ENCODE measurements at regions not wholly inside any gene's neighbourhood (a gene's known extent, or its start where the extent isn't known, plus 50 kb on each side); places are given as distances from the start of the nearest gene placed in this dataset.

DNA sequence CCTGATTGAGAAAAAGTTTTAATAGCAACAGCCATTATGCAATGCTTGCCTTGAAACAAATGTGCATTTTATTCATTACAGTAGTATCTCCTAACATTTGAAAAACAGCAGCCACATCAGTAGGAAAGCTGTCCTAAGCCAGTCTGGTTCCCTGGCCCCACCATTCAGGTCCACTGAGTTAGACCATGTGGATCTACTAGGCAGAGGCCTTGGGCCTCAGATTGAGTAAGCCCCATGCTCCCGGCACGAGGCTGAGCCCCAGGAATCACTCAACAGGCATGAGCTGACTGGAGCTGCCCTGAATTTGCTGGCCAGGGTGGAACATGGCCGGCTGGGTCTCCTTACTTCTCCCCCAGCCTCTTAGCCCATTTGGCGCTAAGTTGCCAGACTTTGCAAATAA is 103.4 kb downstream of the ZFP36L2 start:
- no peak overlapping the region for H2AFZ ChIP-seq (ENCODE audit: low read length)
- no peak overlapping the region for H3K4me3 ChIP-seq (ENCODE audit: low read depth, low read length, poor library complexity, severe bottlenecking)
- no peak overlapping the region for H3K27ac ChIP-seq (ENCODE audit: low read depth, low read length, poor library complexity, severe bottlenecking)
- ChIA-PET CTCF (ENCODE audit: unreplicated experiment) (no interaction called here), POLR2A (interaction anchor here (0.6 kb wide), 1 partner anchor 73 kb away, joined by 5 read pairs; no protein-coding TSS in a partner anchor)
- no TSS peak for BruUV-seq (replicated peaks)
- H3K9me3 ChIP-seq (ENCODE audit: low read length): peaks cover 8% of the 10 kb centered on the region; the same call in 1 of the 2 replicates
- H3K79me2 ChIP-seq (ENCODE audit: insufficient read depth, low read depth, low read length): no peaks in the 10 kb centered on the region
- no peaks in the 10 kb centered on the region for H3K9me2 ChIP-seq (ENCODE audit: insufficient read depth, low read length)
- peaks cover 43% of the 10 kb centered on the region for H3K4me1 ChIP-seq (ENCODE audit: insufficient read depth, low read length, poor library complexity, severe bottlenecking)
- no peak overlapping the region for H3K4me2 ChIP-seq (ENCODE audit: low read length)
- DNase-seq (ENCODE audit: low spot score): no peak
- TF ChIP-seq, protein P1, sequence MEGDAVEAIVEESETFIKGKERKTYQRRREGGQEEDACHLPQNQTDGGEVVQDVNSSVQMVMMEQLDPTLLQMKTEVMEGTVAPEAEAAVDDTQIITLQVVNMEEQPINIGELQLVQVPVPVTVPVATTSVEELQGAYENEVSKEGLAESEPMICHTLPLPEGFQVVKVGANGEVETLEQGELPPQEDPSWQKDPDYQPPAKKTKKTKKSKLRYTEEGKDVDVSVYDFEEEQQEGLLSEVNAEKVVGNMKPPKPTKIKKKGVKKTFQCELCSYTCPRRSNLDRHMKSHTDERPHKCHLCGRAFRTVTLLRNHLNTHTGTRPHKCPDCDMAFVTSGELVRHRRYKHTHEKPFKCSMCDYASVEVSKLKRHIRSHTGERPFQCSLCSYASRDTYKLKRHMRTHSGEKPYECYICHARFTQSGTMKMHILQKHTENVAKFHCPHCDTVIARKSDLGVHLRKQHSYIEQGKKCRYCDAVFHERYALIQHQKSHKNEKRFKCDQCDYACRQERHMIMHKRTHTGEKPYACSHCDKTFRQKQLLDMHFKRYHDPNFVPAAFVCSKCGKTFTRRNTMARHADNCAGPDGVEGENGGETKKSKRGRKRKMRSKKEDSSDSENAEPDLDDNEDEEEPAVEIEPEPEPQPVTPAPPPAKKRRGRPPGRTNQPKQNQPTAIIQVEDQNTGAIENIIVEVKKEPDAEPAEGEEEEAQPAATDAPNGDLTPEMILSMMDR (conservative IDR thresholded peaks at IDR 0.05; ENCODE audit: low read length): no peak
- no peaks in the 10 kb centered on the region for H4K20me1 ChIP-seq (ENCODE audit: insufficient read depth, low read length)
- intact Hi-C loops (cut with micrococcal nuclease; ENCODE audit: unreplicated experiment): no loop called here
- no peaks in the 10 kb centered on the region; the same call in 1 of the 2 replicates for H3K36me3 ChIP-seq (ENCODE audit: insufficient read depth, low read length)

DNA sequence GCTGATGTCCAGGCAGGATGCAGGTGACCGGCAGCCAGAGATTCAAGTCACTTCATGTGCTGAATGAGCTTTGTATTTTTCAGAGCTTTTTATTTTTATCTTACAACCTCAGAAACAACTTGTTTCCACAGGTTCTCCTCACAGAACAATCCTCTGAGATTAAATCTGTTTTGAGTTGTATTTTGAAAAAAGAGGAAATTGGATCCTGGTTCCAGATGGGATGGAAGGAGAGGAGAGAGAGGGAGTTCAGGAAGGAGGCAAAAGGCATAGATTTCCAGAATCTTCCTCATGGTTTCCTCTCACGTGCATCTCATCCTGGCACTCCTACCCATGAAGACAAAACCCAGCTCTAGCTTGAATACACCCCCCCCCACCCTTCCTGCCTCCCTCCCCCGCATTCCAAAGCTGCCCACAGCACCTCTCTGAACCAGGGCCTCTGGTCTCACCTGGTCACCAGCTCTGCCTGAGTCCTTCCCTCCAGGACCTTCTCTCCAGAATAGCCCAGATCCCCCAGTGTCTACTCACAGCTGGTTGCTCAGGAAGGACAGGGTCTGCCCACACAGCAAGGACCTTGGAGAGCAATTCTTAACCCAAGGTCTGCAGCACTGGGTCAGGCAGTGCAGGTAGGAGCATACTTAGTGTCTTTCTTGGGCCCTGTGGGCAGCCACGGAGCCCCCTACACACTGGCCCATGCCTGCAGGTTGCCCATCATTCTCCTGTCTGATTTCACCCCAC is 104.7 kb downstream of the ZFP36L2 start:
- no peaks in the 10 kb centered on the region for H3K9me2 ChIP-seq (ENCODE audit: insufficient read depth, low read length)
- ChIA-PET CTCF (ENCODE audit: unreplicated experiment) (interaction anchor here (0.6 kb wide), 1 partner anchor 56 kb away, joined by 15 read pairs; no protein-coding TSS in a partner anchor), POLR2A (interaction anchor here (0.6 kb wide), 1 partner anchor 400 kb away, joined by 4 read pairs; no protein-coding TSS in a partner anchor)
- no peak overlapping the region for H3K4me2 ChIP-seq (ENCODE audit: low read length)
- H3K4me3 ChIP-seq (ENCODE audit: low read depth, low read length, poor library complexity, severe bottlenecking): no peak overlapping the region
- H4K20me1 ChIP-seq (ENCODE audit: insufficient read depth, low read length): no peaks in the 10 kb centered on the region
- no peaks in the 10 kb centered on the region for H3K79me2 ChIP-seq (ENCODE audit: insufficient read depth, low read depth, low read length)
- no peak for TF ChIP-seq EZH2phosphoT487 (IDR thresholded peaks at IDR 0.05; ENCODE audit: borderline replicate concordance, low read depth, low read length)
- TF ChIP-seq, protein P1 (conservative IDR thresholded peaks at IDR 0.05; ENCODE audit: low read length): no peak
- H3K27ac ChIP-seq (ENCODE audit: low read depth, low read length, poor library complexity, severe bottlenecking): no peak overlapping the region
- BruUV-seq (replicated peaks): no TSS peak
- H3K4me1 ChIP-seq (ENCODE audit: insufficient read depth, low read length, poor library complexity, severe bottlenecking): peaks cover 33% of the 10 kb centered on the region
- no peak for DNase-seq (ENCODE audit: low spot score)
- no peaks in the 10 kb centered on the region; the same call in 1 of the 2 replicates for H3K36me3 ChIP-seq (ENCODE audit: insufficient read depth, low read length)
- intact Hi-C loops (cut with micrococcal nuclease; ENCODE audit: unreplicated experiment): no loop called here
- no peak overlapping the region for H2AFZ ChIP-seq (ENCODE audit: low read length)
- H3K9me3 ChIP-seq (ENCODE audit: low read length): peaks cover 10% of the 10 kb centered on the region; the same call in 1 of the 2 replicates

DNA sequence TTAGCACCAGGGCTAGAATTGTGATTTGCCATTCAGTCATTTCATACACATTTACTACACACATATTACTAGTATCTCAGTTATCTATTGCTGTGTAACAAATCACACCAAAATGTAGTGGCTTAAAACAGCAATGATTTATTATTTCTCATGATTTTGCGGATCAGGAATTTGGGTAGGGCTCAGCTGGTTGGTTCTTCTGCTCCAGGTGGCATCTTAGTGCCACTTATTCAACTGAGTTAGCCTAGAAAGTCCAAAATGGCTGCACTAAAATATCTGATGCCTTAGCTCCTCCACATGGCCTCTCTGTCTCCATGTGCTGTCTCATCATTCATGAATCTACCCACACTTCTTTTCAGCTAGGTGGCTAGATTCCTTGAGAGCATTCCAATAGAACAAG is 107.1 kb downstream of the ZFP36L2 start:
- Histone ChIP-seq H3K4me1 (ENCODE audit: insufficient read depth, low read length, poor library complexity, severe bottlenecking) (peaks cover 8% of the 10 kb centered on the region), H3K9me3 (ENCODE audit: low read length) (peaks cover 10% of the 10 kb centered on the region; the same call in 1 of the 2 replicates), H3K27ac (ENCODE audit: low read depth, low read length, poor library complexity, severe bottlenecking) (no peak overlapping the region), H3K36me3 (ENCODE audit: insufficient read depth, low read length) (no peaks in the 10 kb centered on the region; the same call in 1 of the 2 replicates), H3K79me2 (ENCODE audit: insufficient read depth, low read depth, low read length) (no peaks in the 10 kb centered on the region), H3K9me2 (ENCODE audit: insufficient read depth, low read length) (no peaks in the 10 kb centered on the region), H3K4me2 (ENCODE audit: low read length) (no peak overlapping the region), H2AFZ (ENCODE audit: low read length) (no peak overlapping the region), H3K4me3 (ENCODE audit: low read depth, low read length, poor library complexity, severe bottlenecking) (no peak overlapping the region), H4K20me1 (ENCODE audit: insufficient read depth, low read length) (no peaks in the 10 kb centered on the region)
- no TSS peak for BruUV-seq (replicated peaks)
- no peak for TF ChIP-seq EZH2phosphoT487 (IDR thresholded peaks at IDR 0.05; ENCODE audit: borderline replicate concordance, low read depth, low read length)
- TF ChIP-seq, protein P1 (conservative IDR thresholded peaks at IDR 0.05; ENCODE audit: low read length): no peak
- intact Hi-C loops (cut with micrococcal nuclease; ENCODE audit: unreplicated experiment): no loop called here
- no peak for DNase-seq (ENCODE audit: low spot score)
- ChIA-PET CTCF (ENCODE audit: unreplicated experiment) (no interaction called here), POLR2A (interaction anchor here (0.7 to 0.9 kb wide), 2 partner anchors 103 to 172 kb away, joined by 3 to 5 read pairs; no protein-coding TSS in a partner anchor)

All from OCI-LY7 (cell line).